ENCODE measurements at regions not wholly inside any gene's neighbourhood (a gene's known extent, or its start where the extent isn't known, plus 50 kb on each side); places are given as distances from the start of the nearest gene placed in this dataset.

- Mint-ChIP-seq H3K4me3 (no peak overlapping the region), H3K27ac (no peak overlapping the region), H3K9me3 (no peaks in the 10 kb centered on the region), H3K4me1 (peaks cover 12% of the 10 kb centered on the region; the same call in 2 of the 3 replicates), H3K36me3 (ENCODE audit: low read depth) (no peaks in the 10 kb centered on the region), H3K27me3 (ENCODE audit: insufficient read depth, low read depth, poor library complexity) (peaks cover under 1% of the 10 kb centered on the region)
- Histone ChIP-seq H3K9me2 (ENCODE audit: insufficient read depth) (peaks cover 7% of the 10 kb centered on the region), H3K4me1 (ENCODE audit: insufficient read depth) (peaks cover 7% of the 10 kb centered on the region; the same call in 1 of the 2 replicates), H3K36me3 (ENCODE audit: insufficient read depth) (no peaks in the 10 kb centered on the region), H3F3A (replicated peaks; ENCODE audit: low read depth) (no peaks in the 10 kb centered on the region), H3K27ac (ENCODE audit: low read depth) (no peak overlapping the region), H3K27me3 (ENCODE audit: insufficient read depth) (no peaks in the 10 kb centered on the region), H3K4me3 (no peak overlapping the region), H4K20me1 (replicated peaks; ENCODE audit: insufficient read depth) (no peaks in the 10 kb centered on the region), H2AFZ (no peak overlapping the region), H3K79me2 (replicated peaks; ENCODE audit: insufficient read depth) (no peaks in the 10 kb centered on the region), H3K4me2 (no peak overlapping the region)
- ATAC-seq = no peak
- TF ChIP-seq ETS1 (IDR thresholded peaks at IDR 0.05) = no peak
- no peak for TF ChIP-seq REST (IDR thresholded peaks at IDR 0.05; ENCODE audit: unreplicated experiment)
- TF ChIP-seq CTCF (conservative IDR thresholded peaks at IDR 0.05; ENCODE audit: low read depth in 2 of 2) = no peak
- no peak for TF ChIP-seq POLR2AphosphoS5 (IDR thresholded peaks at IDR 0.05; ENCODE audit: low read depth)
- TF ChIP-seq JUNB (IDR thresholded peaks at IDR 0.05; ENCODE audit: unreplicated experiment) = no peak
- TF ChIP-seq STAT1 (IDR thresholded peaks at IDR 0.05; ENCODE audit: unreplicated experiment) = no peak
- TF ChIP-seq EZH2 (IDR thresholded peaks at IDR 0.05; ENCODE audit: low read depth, unreplicated experiment) = no peak
- no peak for TF ChIP-seq ZNF462 (CRISPR knock-in tag; IDR thresholded peaks at IDR 0.05)
- no peak for TF ChIP-seq EZH2phosphoT487 (IDR thresholded peaks at IDR 0.05; ENCODE audit: unreplicated experiment)
- DNase-seq (ENCODE audit: low spot score) = no peak
Observed at GRCh38 chr11:11758603-11759196, 83.1 kb upstream of the USP47 start.
